Upper lobe of right lung (tissue), 1 donor: ENCODE measurements at regions not wholly inside any gene's neighbourhood (a gene's known extent, or its start where the extent isn't known, plus 50 kb on each side); places are given as distances from the start of the nearest gene placed in this dataset.

ENCODE experiments used
- ATAC-seq: fragments of 200-7000 bp; cut with Tn5 transposase; one replicate; pipeline ENCODE4 v1.9.1; 2020; ENCODE audit warnings: mild to moderate bottlenecking, moderate library complexity
- DNase-seq: peaks from one replicate; pipeline ENCODE4 v3.0.0-alpha.2; 2020
- H3K27ac ChIP-seq: fragments of 200-600 bp; one replicate; pipeline ENCODE4 v1.8.0; 2022
- H3K27me3 ChIP-seq: fragments of 200-600 bp; one replicate; pipeline ENCODE4 v1.8.0; 2022; ENCODE audit warnings: mild to moderate bottlenecking
- H3K36me3 ChIP-seq: fragments of 200-600 bp; one replicate; pipeline ENCODE4 v1.8.0; 2022
- H3K4me1 ChIP-seq: fragments of 200-600 bp; one replicate; pipeline ENCODE4 v1.8.0; 2022
- H3K4me3 ChIP-seq: fragments of 200-600 bp; one replicate; pipeline ENCODE4 v1.8.0; 2022; ENCODE audit warnings: mild to moderate bottlenecking
- H3K9me3 ChIP-seq: fragments of 200-600 bp; one replicate; pipeline ENCODE4 v1.8.0; 2022
- CTCF ChIP-seq: fragments of 200-600 bp; IDR thresholded peaks from one replicate; pipeline ENCODE4 v1.8.0; 2022; ENCODE audit warnings: antibody characterized with exemption
- intact Hi-C: fragments of 100-400 bp; cut with DNase I; formaldehyde crosslinking; loops from one replicate; pipeline ENCODE4 v1.11.0; 2022
- donor health status: DM: no; HTN: yes; CAD: no; lungs with severe emphysema.

GRCh38 chr14:43207189-43207588 lies 1299.9 kb downstream of the FSCB start:
- DNase-seq (no peak), ATAC-seq (no peak)
- H3K27ac ChIP-seq, result no peak overlapping the region
- no peaks in the 10 kb centered on the region for H3K36me3 ChIP-seq
- intact Hi-C loops, result no loop called here
- no peak overlapping the region for H3K4me3 ChIP-seq
- no peaks in the 10 kb centered on the region for H3K27me3 ChIP-seq
- H3K9me3 ChIP-seq, result no peaks in the 10 kb centered on the region
- TF ChIP-seq CTCF, result no peak
- no peaks in the 10 kb centered on the region for H3K4me1 ChIP-seq

- intact Hi-C loops, result no loop called here
- no peak for DNase-seq
Measured at GRCh38 chr14:43204816-43205215, 1302.3 kb downstream of the FSCB start.

GRCh38 chr14:43200519-43200918 lies 1306.6 kb downstream of the FSCB start:
- TF ChIP-seq CTCF, result no peak
- H3K9me3 ChIP-seq, result no peaks in the 10 kb centered on the region
- H3K36me3 ChIP-seq, result no peaks in the 10 kb centered on the region
- H3K4me1 ChIP-seq, result no peaks in the 10 kb centered on the region
- intact Hi-C loops, result no loop called here
- no peak overlapping the region for H3K4me3 ChIP-seq
- DNase-seq (no peak), ATAC-seq (no peak)
- H3K27ac ChIP-seq, result no peak overlapping the region
- H3K27me3 ChIP-seq, result no peaks in the 10 kb centered on the region

More at GRCh38 chr14:43204816-43205215, 1302.3 kb downstream of the FSCB start:
- Histone ChIP-seq H3K4me1 (no peaks in the 10 kb centered on the region), H3K27ac (no peak overlapping the region), H3K4me3 (no peak overlapping the region), H3K9me3 (no peaks in the 10 kb centered on the region), H3K27me3 (no peaks in the 10 kb centered on the region), H3K36me3 (no peaks in the 10 kb centered on the region)
- ATAC-seq, result no peak
- TF ChIP-seq CTCF, result no peak

GRCh38 chr14:43198465-43198864 lies 1308.6 kb downstream of the FSCB start:
- H3K4me3 ChIP-seq, result no peak overlapping the region
- no peak for DNase-seq
- H3K4me1 ChIP-seq, result no peaks in the 10 kb centered on the region
- no peak for TF ChIP-seq CTCF
- H3K36me3 ChIP-seq, result no peaks in the 10 kb centered on the region
- H3K27me3 ChIP-seq, result no peaks in the 10 kb centered on the region
- no peak for ATAC-seq
- intact Hi-C loops, result no loop called here
- H3K9me3 ChIP-seq, result no peaks in the 10 kb centered on the region
- H3K27ac ChIP-seq, result no peak overlapping the region

- Histone ChIP-seq H3K36me3 (no peaks in the 10 kb centered on the region), H3K27me3 (no peaks in the 10 kb centered on the region), H3K4me3 (no peak overlapping the region), H3K27ac (no peak overlapping the region), H3K9me3 (no peaks in the 10 kb centered on the region), H3K4me1 (no peaks in the 10 kb centered on the region)
- TF ChIP-seq CTCF, result no peak
- intact Hi-C loops, result no loop called here
- ATAC-seq (no peak), DNase-seq (no peak)
Measured at GRCh38 chr14:43184540-43184939, 1322.5 kb downstream of the FSCB start.

- no peaks in the 10 kb centered on the region for H3K4me1 ChIP-seq
- no peaks in the 10 kb centered on the region for H3K36me3 ChIP-seq
- no peaks in the 10 kb centered on the region for H3K9me3 ChIP-seq
- no peak overlapping the region for H3K4me3 ChIP-seq
- H3K27ac ChIP-seq, result no peak overlapping the region
- intact Hi-C loops, result no loop called here
- ATAC-seq (no peak), DNase-seq (no peak)
- no peak for TF ChIP-seq CTCF
- H3K27me3 ChIP-seq, result no peaks in the 10 kb centered on the region
Measured at GRCh38 chr14:43183916-43184315, 1323.2 kb downstream of the FSCB start.
